SJSA1 (cell line): ENCODE measurements at regions not wholly inside any gene's neighbourhood (a gene's known extent, or its start where the extent isn't known, plus 50 kb on each side); places are given as distances from the start of the nearest gene placed in this dataset.

Experiments used
- DNase-seq, 2 experiments: peaks; one replicate each; pipeline ENCODE4 v3.0.0-alpha.2; 2015 to 2020; ENCODE audit warnings: low spot score in 2 of 2, low read depth in 1 of 2
- H3K27ac ChIP-seq: fragments of 250-450 bp; sonication (Bioruptor Pico); 2 replicates; pipeline ENCODE4 v1.5.1; 2020; ENCODE audit warnings: mild to moderate bottlenecking, moderate library complexity
- H3K27me3 ChIP-seq: fragments of 250-450 bp; sonication (Bioruptor Pico); replicated peaks from 2 replicates; pipeline ENCODE4 v1.5.1; 2020; ENCODE audit warnings: mild to moderate bottlenecking, moderate library complexity
- H3K36me3 ChIP-seq: fragments of 250-450 bp; sonication (Bioruptor Pico); 2 replicates; pipeline ENCODE4 v1.5.1; 2020; ENCODE audit warnings: mild to moderate bottlenecking
- H3K4me1 ChIP-seq: fragments of 250-450 bp; sonication (Bioruptor Pico); replicated peaks from 2 replicates; pipeline ENCODE4 v1.6.1; 2021; ENCODE audit warnings: mild to moderate bottlenecking
- H3K4me3 ChIP-seq: fragments of 250-450 bp; sonication (Bioruptor Pico); 2 replicates; pipeline ENCODE4 v1.5.1; 2020; ENCODE audit warnings: mild to moderate bottlenecking
- H3K9me3 ChIP-seq: fragments of 250-450 bp; sonication (Bioruptor Pico); replicated peaks from 2 replicates; pipeline ENCODE4 v1.5.1; 2020; ENCODE audit warnings: mild to moderate bottlenecking

GRCh38 chr3:44076221-44076829, 165.4 kb upstream of the TOPAZ1 start:
- no peaks in the 10 kb centered on the region for H3K4me1 ChIP-seq
- H3K27ac ChIP-seq: no peak overlapping the region
- no peak overlapping the region for H3K4me3 ChIP-seq
- no peak for DNase-seq
- H3K9me3 ChIP-seq: no peaks in the 10 kb centered on the region
- no peaks in the 10 kb centered on the region for H3K27me3 ChIP-seq
- H3K36me3 ChIP-seq: no peaks in the 10 kb centered on the region

DNA sequence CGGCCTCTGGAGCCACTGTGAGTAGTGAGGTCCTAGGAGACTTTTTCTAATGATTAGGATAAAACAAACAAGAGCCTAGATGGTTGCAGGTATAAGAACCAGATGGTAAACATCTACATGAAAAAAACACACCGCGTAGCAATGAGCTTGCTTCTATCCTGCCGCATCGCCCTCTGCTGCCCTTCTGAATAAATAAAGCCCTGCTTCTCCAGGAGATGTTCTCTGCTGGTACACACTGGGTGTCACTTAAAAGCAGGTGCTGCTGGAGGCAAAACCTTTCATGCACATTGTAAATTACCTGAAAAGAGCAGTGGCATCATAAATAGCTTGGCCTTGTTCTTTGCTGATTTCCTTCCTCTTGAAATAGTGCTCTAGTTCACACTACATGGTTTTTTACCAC, 164.4 kb upstream of the TOPAZ1 start:
- H3K4me1 ChIP-seq: no peaks in the 10 kb centered on the region
- H3K27me3 ChIP-seq: no peaks in the 10 kb centered on the region
- H3K4me3 ChIP-seq: no peak overlapping the region
- H3K27ac ChIP-seq: no peak overlapping the region
- H3K9me3 ChIP-seq: no peaks in the 10 kb centered on the region
- no peak for DNase-seq
- H3K36me3 ChIP-seq: no peaks in the 10 kb centered on the region

GRCh38 chr3:44078863-44079262, 162.8 kb upstream of the TOPAZ1 start:
- H3K27ac ChIP-seq: no peak overlapping the region
- no peaks in the 10 kb centered on the region for H3K36me3 ChIP-seq
- no peak for DNase-seq
- no peaks in the 10 kb centered on the region for H3K4me1 ChIP-seq
- no peak overlapping the region for H3K4me3 ChIP-seq
- no peaks in the 10 kb centered on the region for H3K9me3 ChIP-seq
- H3K27me3 ChIP-seq: no peaks in the 10 kb centered on the region

GRCh38 chr3:44079916-44080315, 161.8 kb upstream of the TOPAZ1 start:
- no peaks in the 10 kb centered on the region for H3K36me3 ChIP-seq
- H3K4me3 ChIP-seq: no peak overlapping the region
- H3K4me1 ChIP-seq: no peaks in the 10 kb centered on the region
- no peaks in the 10 kb centered on the region for H3K9me3 ChIP-seq
- no peaks in the 10 kb centered on the region for H3K27me3 ChIP-seq
- no peak overlapping the region for H3K27ac ChIP-seq
- no peak for DNase-seq

GRCh38 chr3:44080474-44081072, 161.1 kb upstream of the TOPAZ1 start:
- Histone ChIP-seq H3K9me3 (no peaks in the 10 kb centered on the region), H3K36me3 (no peaks in the 10 kb centered on the region), H3K4me1 (no peaks in the 10 kb centered on the region), H3K4me3 (no peak overlapping the region), H3K27me3 (no peaks in the 10 kb centered on the region), H3K27ac (no peak overlapping the region)
- DNase-seq: no peak

DNA sequence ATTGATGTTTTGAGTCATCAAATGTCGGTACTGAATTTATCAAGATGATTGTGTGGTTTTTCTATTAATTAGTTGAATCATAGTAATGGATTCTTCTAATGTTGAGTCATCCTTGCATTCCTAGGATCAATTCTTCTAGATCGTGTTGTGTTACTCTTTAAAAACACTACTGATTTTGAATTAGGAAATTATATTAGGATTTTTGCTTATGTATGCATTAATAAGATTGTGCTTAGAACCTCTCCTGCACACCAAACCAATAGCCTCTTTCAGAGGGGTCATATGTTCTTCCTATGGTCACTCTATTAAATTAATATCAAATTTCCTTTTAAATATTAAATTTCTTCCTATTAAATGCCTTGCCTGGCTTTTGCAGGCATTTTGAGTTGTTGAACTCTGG, 151.7 kb upstream of the TOPAZ1 start:
- Histone ChIP-seq H3K4me1 (no peaks in the 10 kb centered on the region), H3K4me3 (no peak overlapping the region), H3K27me3 (no peaks in the 10 kb centered on the region), H3K9me3 (no peaks in the 10 kb centered on the region), H3K36me3 (no peaks in the 10 kb centered on the region), H3K27ac (no peak overlapping the region)
- no peak for DNase-seq

GRCh38 chr3:44092497-44092896, 149.2 kb upstream of the TOPAZ1 start:
- Histone ChIP-seq H3K4me1 (no peaks in the 10 kb centered on the region), H3K27ac (no peak overlapping the region), H3K4me3 (no peak overlapping the region), H3K9me3 (no peaks in the 10 kb centered on the region), H3K36me3 (no peaks in the 10 kb centered on the region), H3K27me3 (no peaks in the 10 kb centered on the region)
- DNase-seq: no peak

- H3K27me3 ChIP-seq: no peaks in the 10 kb centered on the region
- no peak overlapping the region for H3K4me3 ChIP-seq
- H3K27ac ChIP-seq: no peak overlapping the region
- H3K36me3 ChIP-seq: no peaks in the 10 kb centered on the region
- DNase-seq: no peak
- H3K9me3 ChIP-seq: no peaks in the 10 kb centered on the region
- no peaks in the 10 kb centered on the region for H3K4me1 ChIP-seq
Measured at GRCh38 chr3:44093531-44093930, 148.2 kb upstream of the TOPAZ1 start.

- no peaks in the 10 kb centered on the region for H3K4me1 ChIP-seq
- H3K27me3 ChIP-seq: no peaks in the 10 kb centered on the region
- no peak overlapping the region for H3K27ac ChIP-seq
- H3K4me3 ChIP-seq: no peak overlapping the region
- no peaks in the 10 kb centered on the region for H3K9me3 ChIP-seq
- no peaks in the 10 kb centered on the region for H3K36me3 ChIP-seq
- no peak for DNase-seq
Measured at GRCh38 chr3:44098656-44099415, 142.8 kb upstream of the TOPAZ1 start.

GRCh38 chr3:44099566-44100297, 142.0 kb upstream of the TOPAZ1 start:
- H3K27ac ChIP-seq: no peak overlapping the region
- DNase-seq: no peak
- no peaks in the 10 kb centered on the region for H3K9me3 ChIP-seq
- H3K36me3 ChIP-seq: no peaks in the 10 kb centered on the region
- H3K4me3 ChIP-seq: no peak overlapping the region
- H3K27me3 ChIP-seq: no peaks in the 10 kb centered on the region
- H3K4me1 ChIP-seq: no peaks in the 10 kb centered on the region

DNA sequence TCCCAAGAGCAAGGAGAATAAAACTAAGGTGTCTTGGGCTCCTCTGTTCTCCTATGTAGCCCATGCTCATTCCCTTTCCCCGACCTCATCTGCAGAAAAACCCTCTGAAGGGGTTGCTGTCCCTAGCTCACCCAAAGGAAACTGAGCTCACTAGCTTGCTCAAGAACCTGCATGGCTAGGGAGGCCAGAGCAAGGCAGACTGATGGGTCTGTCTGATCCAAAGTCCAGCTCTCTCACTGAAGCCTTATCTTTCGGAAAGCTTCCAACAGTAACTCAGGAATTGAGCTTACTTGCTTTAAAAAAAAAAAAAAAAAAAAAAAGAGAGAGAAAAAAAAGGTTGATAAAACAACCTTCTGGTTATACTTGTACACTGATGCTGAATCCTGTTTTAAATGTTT, 141.4 kb upstream of the TOPAZ1 start:
- no peaks in the 10 kb centered on the region for H3K36me3 ChIP-seq
- H3K27me3 ChIP-seq: no peaks in the 10 kb centered on the region
- H3K9me3 ChIP-seq: no peaks in the 10 kb centered on the region
- no peak overlapping the region for H3K4me3 ChIP-seq
- H3K27ac ChIP-seq: no peak overlapping the region
- DNase-seq: no peak
- H3K4me1 ChIP-seq: no peaks in the 10 kb centered on the region

GRCh38 chr3:44104043-44104442, 137.6 kb upstream of the TOPAZ1 start:
- Histone ChIP-seq H3K27me3 (no peaks in the 10 kb centered on the region), H3K36me3 (no peaks in the 10 kb centered on the region), H3K27ac (no peak overlapping the region), H3K4me1 (no peaks in the 10 kb centered on the region), H3K9me3 (no peaks in the 10 kb centered on the region), H3K4me3 (no peak overlapping the region)
- no peak for DNase-seq

- no peaks in the 10 kb centered on the region for H3K4me1 ChIP-seq
- no peaks in the 10 kb centered on the region for H3K27me3 ChIP-seq
- H3K27ac ChIP-seq: no peak overlapping the region
- no peaks in the 10 kb centered on the region for H3K36me3 ChIP-seq
- DNase-seq: no peak
- H3K9me3 ChIP-seq: no peaks in the 10 kb centered on the region
- H3K4me3 ChIP-seq: no peak overlapping the region
Measured at GRCh38 chr3:44104668-44105321, 136.9 kb upstream of the TOPAZ1 start.
